Retinal pigment epithelial cell (primary cell): ENCODE measurements at regions not wholly inside any gene's neighbourhood (a gene's known extent, or its start where the extent isn't known, plus 50 kb on each side); places are given as distances from the start of the nearest gene placed in this dataset.
"Not testable (repeated sequence)": the region's sequence is repeated elsewhere in the genome, so short reads cannot be mapped to it uniquely, and the experiment has no call there.

Experiments
- DNase-seq: peaks from one replicate; pipeline ENCODE4 v3.0.0-alpha.2; 2010; ENCODE audit warnings: low read depth
- H3K4me3 ChIP-seq: 2 replicates; pipeline ENCODE4 v1.5.1; 2011; ENCODE audit warnings: mild to moderate bottlenecking, low read length, control low read depth, moderate library complexity
- CTCF ChIP-seq: conservative IDR thresholded peaks from 2 replicates; pipeline ENCODE4 v1.5.1; 2011; ENCODE audit warnings: low read depth, low read length, control low read depth, inconsistent platforms

GRCh38 chr19:20371911-20372310, 193.7 kb downstream of the ZNF737 start:
- no peak for DNase-seq
- no peak overlapping the region for H3K4me3 ChIP-seq
- no peak for TF ChIP-seq CTCF

GRCh38 chr19:20371304-20371703, 194.3 kb downstream of the ZNF737 start:
- not testable (repeated sequence) for DNase-seq, H3K4me3 ChIP-seq

DNA sequence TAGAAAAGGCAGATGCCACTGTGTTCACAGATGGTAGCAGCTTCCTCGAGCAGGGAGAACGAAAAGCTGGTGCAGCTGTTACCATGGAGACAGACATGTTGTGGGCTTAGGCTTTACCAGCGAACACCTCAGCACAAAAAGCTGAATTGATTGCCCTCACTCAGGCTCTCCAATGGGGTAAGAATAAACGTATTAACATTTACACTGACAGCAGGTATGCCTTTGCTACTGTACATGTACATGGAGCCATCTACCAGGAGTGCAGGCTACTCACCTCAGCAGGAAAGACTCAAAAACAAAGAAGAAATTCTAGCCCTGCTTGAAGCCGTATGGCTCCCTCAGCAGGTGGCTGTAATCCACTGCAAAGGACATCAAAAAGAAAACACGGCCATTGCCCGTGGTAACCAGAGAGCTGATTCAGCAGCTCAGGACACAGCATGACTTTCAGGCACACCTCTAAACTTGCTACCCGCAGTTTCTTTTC, 197.7 kb downstream of the ZNF737 start:
- H3K4me3 ChIP-seq = no peak overlapping the region
- DNase-seq = peak; percentile 17
- peak; percentile 16 for TF ChIP-seq CTCF

GRCh38 chr19:20365146-20365545, 198.1 kb downstream of the ZNF486 start:
- no peak overlapping the region for H3K4me3 ChIP-seq
- peak; percentile 25 for DNase-seq
- TF ChIP-seq CTCF = no peak

GRCh38 chr19:20359933-20360720, 193.1 kb downstream of the ZNF486 start:
- DNase-seq = no peak
- H3K4me3 ChIP-seq = no peak overlapping the region
- TF ChIP-seq CTCF = peak; percentile 23

DNA sequence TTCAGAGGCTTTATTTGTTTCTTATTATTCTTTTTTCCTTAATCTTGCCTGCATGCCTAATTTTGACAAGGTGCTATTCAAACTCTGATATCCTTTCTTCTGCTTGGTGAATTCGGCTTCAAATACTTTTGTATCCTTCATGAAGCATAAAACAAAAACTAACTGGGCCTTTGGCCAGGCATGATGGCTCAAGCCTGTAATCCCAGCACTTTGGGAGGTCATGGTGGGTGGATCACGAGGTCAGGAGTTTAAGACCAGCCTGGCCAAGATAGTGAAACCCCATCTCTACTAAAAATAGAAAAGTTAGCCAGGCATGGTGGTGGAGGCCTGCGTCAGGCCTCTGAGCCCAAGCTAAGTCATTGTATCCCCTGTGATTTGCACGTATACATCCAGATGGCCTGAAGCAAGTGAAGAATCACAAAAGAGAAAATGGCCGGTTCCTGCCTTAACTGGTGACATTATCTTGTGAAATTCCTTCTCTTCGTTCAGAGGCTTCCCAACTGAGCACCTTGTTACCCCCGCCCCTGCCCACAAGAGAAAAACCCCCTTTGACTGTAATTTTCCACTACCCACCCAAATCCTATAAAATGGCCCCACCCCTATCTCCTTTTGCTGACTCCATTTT, 191.9 kb downstream of the ZNF486 start:
- DNase-seq, H3K4me3 ChIP-seq: not testable (repeated sequence)

DNA sequence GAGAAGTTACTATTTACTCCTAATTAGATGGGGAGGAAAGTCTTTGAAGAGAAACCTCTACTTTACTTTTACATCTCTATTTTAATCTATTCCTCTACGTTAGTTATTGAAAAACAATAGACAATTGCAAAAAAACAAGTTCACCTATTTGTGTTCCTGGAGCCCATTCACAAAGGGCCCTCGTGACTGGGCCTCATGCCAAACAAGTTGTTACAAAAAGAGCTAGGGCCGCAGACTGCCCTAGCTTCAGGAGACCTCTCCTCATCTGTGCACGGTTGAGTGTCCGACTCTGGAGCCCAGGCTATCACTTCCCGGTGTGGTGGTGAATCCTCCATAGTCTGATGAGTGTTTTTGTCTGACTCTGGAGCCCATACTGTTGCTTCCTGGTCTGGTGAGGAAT, 190.9 kb downstream of the ZNF486 start:
- no peak for TF ChIP-seq CTCF
- no peak overlapping the region for H3K4me3 ChIP-seq
- DNase-seq = no peak

DNA sequence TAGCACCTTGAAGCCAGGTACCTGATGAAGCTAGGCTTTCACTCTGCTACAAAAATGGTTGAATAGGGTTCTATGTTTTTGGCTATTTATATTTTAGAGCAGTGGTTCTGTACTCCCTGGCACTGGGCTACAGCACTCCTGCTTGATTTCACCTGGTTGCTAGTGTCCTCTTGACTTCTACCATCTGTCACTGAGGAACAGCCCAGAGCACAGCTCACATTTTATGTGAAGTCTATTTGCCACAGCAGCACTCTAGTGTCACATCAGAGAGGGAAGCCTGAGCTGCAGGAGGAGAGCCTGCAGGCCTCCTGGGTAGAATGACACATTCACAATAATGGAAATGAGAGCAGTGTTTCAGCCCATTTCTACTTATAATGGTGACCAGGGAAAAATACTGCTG, 184.2 kb downstream of the ZNF486 start:
- no peak for TF ChIP-seq CTCF
- DNase-seq = no peak
- H3K4me3 ChIP-seq = no peak overlapping the region
